ENCODE measurements at regions not wholly inside any gene's neighbourhood (a gene's known extent, or its start where the extent isn't known, plus 50 kb on each side); places are given as distances from the start of the nearest gene placed in this dataset.

DNA sequence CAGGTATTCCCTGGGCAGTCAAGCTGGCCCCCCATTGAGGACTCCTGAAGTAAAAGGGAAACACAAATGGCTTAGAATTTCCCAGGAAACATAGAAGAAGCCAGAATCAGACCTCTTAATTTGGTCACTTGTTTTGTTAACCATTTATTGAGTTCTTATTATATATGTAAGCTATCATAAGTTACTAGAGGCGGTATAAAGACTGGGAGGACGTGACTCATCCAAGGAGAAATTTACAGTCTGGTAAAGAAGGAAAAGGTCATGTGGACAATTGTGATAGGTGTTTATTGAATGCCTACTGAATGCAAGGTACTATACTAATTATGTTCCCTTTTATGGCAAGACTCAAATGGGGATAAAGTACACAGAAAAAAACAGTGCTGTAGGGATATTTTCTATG is 146.7 kb downstream of the DYRK2 start (continued):
- TF ChIP-seq ZNF223 (tag by site-specific recombination; IDR thresholded peaks at IDR 0.05) = no peak

DNA sequence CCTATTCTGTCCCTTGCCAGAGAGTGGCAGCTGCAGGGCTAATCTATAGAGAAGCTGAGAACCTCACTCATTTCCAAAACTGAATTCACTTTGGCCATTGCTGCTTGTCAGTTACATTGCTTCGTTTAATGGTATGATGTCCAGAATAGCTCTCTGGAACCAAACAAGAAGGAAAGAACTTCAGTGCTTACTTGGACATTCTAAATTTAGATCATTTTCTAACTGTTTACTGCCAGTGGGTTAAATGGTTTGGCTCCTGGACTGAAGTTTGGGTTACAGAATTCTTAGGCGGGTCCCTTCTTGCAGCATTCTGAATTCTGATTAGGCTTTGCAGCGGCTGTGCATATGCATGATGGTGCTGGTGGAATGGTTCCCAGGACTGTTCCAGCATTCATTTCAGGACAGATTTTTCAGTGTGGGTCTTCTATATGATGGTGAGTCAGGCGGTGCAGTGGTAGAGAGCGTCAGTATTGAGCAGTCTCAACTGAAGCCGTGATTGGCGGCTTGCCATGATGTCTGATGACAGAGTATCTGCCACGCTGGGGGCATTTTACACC is 148.7 kb downstream of the DYRK2 start:
- no peak for TF ChIP-seq ZNF324 (tag by site-specific recombination; IDR thresholded peaks at IDR 0.05)
- no peak for TF ChIP-seq ZNF266 (tag by site-specific recombination; IDR thresholded peaks at IDR 0.05; ENCODE audit: low read depth)
- TF ChIP-seq HOXD13 (CRISPR knock-in tag; IDR thresholded peaks at IDR 0.05; ENCODE audit: borderline replicate concordance) = no peak
- no peak for TF ChIP-seq MEIS1 (CRISPR knock-in tag; IDR thresholded peaks at IDR 0.05; ENCODE audit: borderline replicate concordance)
- no peak for TF ChIP-seq SCRT1 (tag by site-specific recombination; IDR thresholded peaks at IDR 0.05; ENCODE audit: borderline replicate concordance)
- no peak for TF ChIP-seq ZNF707 (tag by site-specific recombination; IDR thresholded peaks at IDR 0.05)
- no peak for TF ChIP-seq HOXC10 (CRISPR knock-in tag; IDR thresholded peaks at IDR 0.05)
- no peak for TF ChIP-seq ZNF184 (tag by site-specific recombination; IDR thresholded peaks at IDR 0.05)
- TF ChIP-seq RBAK (tag by site-specific recombination; IDR thresholded peaks at IDR 0.05) = no peak
- no peak for TF ChIP-seq ZFP3 (tag by site-specific recombination; IDR thresholded peaks at IDR 0.05; ENCODE audit: low read depth)
- TF ChIP-seq ZSCAN16 (tag by site-specific recombination; IDR thresholded peaks at IDR 0.05) = no peak
- TF ChIP-seq ZNF600 (tag by site-specific recombination; IDR thresholded peaks at IDR 0.05) = no peak
- no peak for TF ChIP-seq ZNF223 (tag by site-specific recombination; IDR thresholded peaks at IDR 0.05)
- H3K36me3 ChIP-seq (ENCODE audit: control insufficient read depth in 2 of 2, insufficient read depth in 1 of 2, low read length in 2 of 2) = no peaks in the 10 kb centered on the region
- CTCF ChIA-PET = no interaction called here

DNA sequence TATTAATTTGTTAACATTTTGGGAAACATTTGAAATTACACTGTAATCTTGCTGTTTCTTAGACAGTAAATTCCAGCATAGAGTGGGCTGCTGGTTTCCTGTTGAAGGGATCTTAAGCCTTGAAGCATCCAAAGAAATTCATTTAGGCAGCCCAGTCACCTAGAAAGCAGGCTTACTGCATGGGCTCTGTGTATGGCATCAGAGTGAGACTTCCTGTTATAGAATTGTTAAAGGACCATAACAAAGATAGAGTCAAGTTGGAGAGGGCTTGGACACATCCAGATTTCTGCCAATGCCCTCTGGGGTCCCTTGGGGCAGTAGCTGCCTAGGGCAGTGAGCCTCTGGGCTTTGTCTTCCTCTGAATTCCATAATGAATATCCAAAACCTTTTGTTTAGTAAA is 149.2 kb downstream of the DYRK2 start:
- POLR2A ChIA-PET = no interaction called here
- CTCF ChIA-PET = no interaction called here
- H3K4me3 ChIP-seq (ENCODE audit: low read depth, low read length) = no peak overlapping the region
- no peaks in the 10 kb centered on the region for H3K4me1 ChIP-seq (ENCODE audit: control insufficient read depth, insufficient read depth, low read length)
- H3K27ac ChIP-seq (ENCODE audit: extremely low read depth, low read depth, low read length) = no peak overlapping the region
- H3K9me3 ChIP-seq (ENCODE audit: control insufficient read depth, insufficient read depth, low read depth, low read length) = no peaks in the 10 kb centered on the region
- no peaks in the 10 kb centered on the region for H3K36me3 ChIP-seq (ENCODE audit: control insufficient read depth in 2 of 2, insufficient read depth in 1 of 2, low read length in 2 of 2)
- TF ChIP-seq PRDM2 (tag by site-specific recombination; IDR thresholded peaks at IDR 0.05; ENCODE audit: borderline replicate concordance) (no peak), ZNF843 (tag by site-specific recombination; IDR thresholded peaks at IDR 0.05) (no peak), REST (tag by site-specific recombination; IDR thresholded peaks at IDR 0.05) (no peak), REPIN1 (tag by site-specific recombination; IDR thresholded peaks at IDR 0.05; ENCODE audit: low read depth) (no peak), SALL2 (tag by site-specific recombination; IDR thresholded peaks at IDR 0.05; ENCODE audit: borderline replicate concordance) (no peak), ZNF513 (tag by site-specific recombination; IDR thresholded peaks at IDR 0.05) (no peak), ZBTB20 (tag by site-specific recombination; IDR thresholded peaks at IDR 0.05) (no peak), GFI1B (tag by site-specific recombination; IDR thresholded peaks at IDR 0.05) (no peak)
- TF ChIP-seq, protein P1, sequence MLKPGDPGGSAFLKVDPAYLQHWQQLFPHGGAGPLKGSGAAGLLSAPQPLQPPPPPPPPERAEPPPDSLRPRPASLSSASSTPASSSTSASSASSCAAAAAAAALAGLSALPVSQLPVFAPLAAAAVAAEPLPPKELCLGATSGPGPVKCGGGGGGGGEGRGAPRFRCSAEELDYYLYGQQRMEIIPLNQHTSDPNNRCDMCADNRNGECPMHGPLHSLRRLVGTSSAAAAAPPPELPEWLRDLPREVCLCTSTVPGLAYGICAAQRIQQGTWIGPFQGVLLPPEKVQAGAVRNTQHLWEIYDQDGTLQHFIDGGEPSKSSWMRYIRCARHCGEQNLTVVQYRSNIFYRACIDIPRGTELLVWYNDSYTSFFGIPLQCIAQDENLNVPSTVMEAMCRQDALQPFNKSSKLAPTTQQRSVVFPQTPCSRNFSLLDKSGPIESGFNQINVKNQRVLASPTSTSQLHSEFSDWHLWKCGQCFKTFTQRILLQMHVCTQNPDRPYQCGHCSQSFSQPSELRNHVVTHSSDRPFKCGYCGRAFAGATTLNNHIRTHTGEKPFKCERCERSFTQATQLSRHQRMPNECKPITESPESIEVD (tag by site-specific recombination; IDR thresholded peaks at IDR 0.05) = no peak

More for the DNA sequence above, 148.7 kb downstream of the DYRK2 start:
- Histone ChIP-seq H3K4me1 (ENCODE audit: control insufficient read depth, insufficient read depth, low read length) (no peaks in the 10 kb centered on the region), H3K9me3 (ENCODE audit: control insufficient read depth, insufficient read depth, low read depth, low read length) (no peaks in the 10 kb centered on the region), H3K4me3 (ENCODE audit: low read depth, low read length) (no peak overlapping the region), H3K27ac (ENCODE audit: extremely low read depth, low read depth, low read length) (no peak overlapping the region)
- POLR2A ChIA-PET = no interaction called here

Data from HEK293 (cell line).